Activated CD4-positive, alpha-beta T cell treated with anti-CD3 and anti-CD28 coated beads, Interleukin-2, Interleukin-6, amounts not matched to agents 100 ng/mL and 50 ng/mL, durations not matched to agents 16 hours and 8 hours (primary cell): ENCODE measurements at regions not wholly inside any gene's neighbourhood (a gene's known extent, or its start where the extent isn't known, plus 50 kb on each side); places are given as distances from the start of the nearest gene placed in this dataset.
"Not testable (repeated sequence)": the region's sequence is repeated elsewhere in the genome, so short reads cannot be mapped to it uniquely, and the experiment has no call there.

Experiments used
- DNase-seq: peaks from one replicate; pipeline ENCODE4 v3.0.0-alpha.2; 2020

- not testable (repeated sequence) for DNase-seq
These were observed 118.3 kb upstream of the NPAP1 start for GRCh38 chr15:24557281-24557680.

DNA sequence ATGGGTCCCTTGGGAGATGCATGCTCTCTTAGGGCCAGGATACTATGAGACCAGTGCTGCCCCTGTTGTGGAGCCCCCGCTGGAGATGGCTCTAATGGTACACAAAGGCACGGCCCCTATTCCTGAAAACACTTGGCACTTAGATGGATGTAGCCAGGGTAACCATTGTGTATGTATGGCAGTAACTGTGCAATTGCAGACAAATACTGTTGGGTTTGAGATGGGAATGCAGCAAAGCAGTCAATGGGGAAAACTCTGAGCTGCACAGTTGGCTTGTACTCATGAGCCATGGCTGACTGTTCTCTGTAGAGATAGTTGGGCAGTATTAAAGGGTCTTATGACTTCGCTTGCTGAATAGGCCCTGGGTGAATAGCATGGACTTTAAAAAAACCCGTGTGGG is 67.9 kb upstream of the NPAP1 start:
- no peak for DNase-seq

DNA sequence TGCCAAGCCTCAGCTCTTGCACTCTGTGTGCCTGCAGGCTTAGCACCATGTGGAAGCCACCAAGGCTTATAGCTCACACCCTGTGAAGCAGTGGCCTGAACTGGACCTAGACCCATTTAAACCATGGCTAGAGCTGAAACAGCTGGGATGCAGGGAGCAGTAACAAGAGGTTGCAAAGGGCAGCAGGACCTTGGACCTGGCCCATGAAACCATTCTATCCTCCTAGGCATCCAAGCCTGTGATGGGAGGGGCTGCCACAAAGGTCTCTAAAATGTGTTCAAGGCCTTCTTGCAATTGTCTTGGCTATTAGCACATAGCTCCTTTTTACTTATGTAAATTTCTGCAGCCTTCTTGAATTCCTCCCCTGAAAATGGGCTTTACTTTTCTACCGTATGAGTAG is 57.9 kb upstream of the NPAP1 start:
- DNase-seq, result no peak

DNA sequence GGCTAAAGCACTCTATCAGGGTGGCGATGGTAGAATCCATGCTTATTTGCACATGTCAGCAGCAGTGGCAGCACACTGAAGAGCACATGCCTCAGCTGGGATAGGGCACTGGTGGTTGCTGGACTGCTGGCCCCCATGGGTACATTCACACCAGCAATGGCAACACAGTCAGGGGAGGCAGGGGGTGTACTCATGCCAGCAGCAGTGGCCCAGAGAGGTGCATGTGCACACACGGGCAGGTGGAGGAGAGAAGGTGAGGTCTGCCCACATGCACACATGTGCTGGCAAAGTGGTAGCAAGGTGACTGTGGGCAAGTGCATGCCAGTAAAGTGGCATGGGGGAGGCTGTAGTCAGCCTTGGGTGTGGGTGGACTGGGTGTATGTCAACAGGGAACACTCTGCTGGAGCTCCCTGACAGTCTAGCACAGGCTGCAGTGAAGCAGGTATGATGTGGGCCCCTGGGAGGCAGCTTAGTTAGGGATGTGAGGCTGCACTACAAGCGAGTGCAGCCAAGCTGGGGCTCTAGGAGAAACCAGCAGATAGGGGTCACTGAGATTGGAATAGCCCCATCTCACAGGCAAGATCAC is 53.9 kb upstream of the NPAP1 start:
- no peak for DNase-seq
